Liver (tissue), 8 donors: ENCODE measurements at regions not wholly inside any gene's neighbourhood (a gene's known extent, or its start where the extent isn't known, plus 50 kb on each side); places are given as distances from the start of the nearest gene placed in this dataset.

Experiments
- DNase-seq: peaks from one replicate; pipeline ENCODE4 v3.0.0-alpha.2; 2017; ENCODE audit warnings: low spot score
- H3K27ac ChIP-seq, 2 donors: one replicate each; pipeline ENCODE4 v1.7.0; 2013; ENCODE audit warnings: inconsistent platforms in 2 of 2, low read length in 2 of 2, control low read depth in 1 of 2, low read depth in 1 of 2, mild to moderate bottlenecking in 1 of 2
- H3K27me3 ChIP-seq, 4 donors: one replicate each; pipeline versions ENCODE4 v1.6.1 to v1.7.0; 2013; ENCODE audit warnings: low read length in 3 of 4, inconsistent platforms in 1 of 4, mild to moderate bottlenecking in 1 of 4, moderate library complexity in 1 of 4; ENCODE audit not compliant: control insufficient read depth in 4 of 4, insufficient read depth in 4 of 4
- H3K36me3 ChIP-seq, 4 donors: one replicate each; pipeline versions ENCODE4 v1.6.1 to v1.7.0; 2013; ENCODE audit warnings: low read length in 3 of 4, mild to moderate bottlenecking in 3 of 4, low read depth in 1 of 4, moderate library complexity in 1 of 4; ENCODE audit not compliant: control insufficient read depth in 4 of 4, insufficient read depth in 3 of 4
- H3K4me1 ChIP-seq, 4 donors: one replicate each; pipeline versions ENCODE4 v1.6.1 to v1.7.0; 2013; ENCODE audit warnings: low read length in 3 of 4, mild to moderate bottlenecking in 3 of 4, moderate library complexity in 1 of 4; ENCODE audit not compliant: control insufficient read depth in 4 of 4, insufficient read depth in 4 of 4
- H3K4me3 ChIP-seq, 3 donors: one replicate each; pipeline versions ENCODE4 v1.6.1 to v1.7.0; 2013; ENCODE audit warnings: low read length in 3 of 3, control low read depth in 1 of 3, low read depth in 1 of 3, mild to moderate bottlenecking in 1 of 3
- H3K9ac ChIP-seq, 2 donors: one replicate each; pipeline ENCODE4 v1.7.0; 2013; ENCODE audit warnings: low read length in 2 of 2, mild to moderate bottlenecking in 2 of 2, moderate library complexity in 2 of 2, control low read depth in 1 of 2, low read depth in 1 of 2
- H3K9me3 ChIP-seq, 4 donors: one replicate each; pipeline versions ENCODE4 v1.6.1 to v1.7.0; 2013; ENCODE audit warnings: low read length in 3 of 4; ENCODE audit not compliant: control insufficient read depth in 4 of 4
- EGR1 ChIP-seq, 2 donors: IDR thresholded peaks; 2 replicates each; pipeline ENCODE4 v1.6.1; 2016 to 2018; ENCODE audit warnings: antibody characterized with exemption in 2 of 2, low read depth in 2 of 2
- FOXA1 ChIP-seq: IDR thresholded peaks from 2 replicates; pipeline ENCODE4 v1.6.1; 2016; ENCODE audit warnings: antibody characterized with exemption
- FOXA2 ChIP-seq: IDR thresholded peaks from 2 replicates; pipeline ENCODE4 v1.6.1; 2016; ENCODE audit warnings: antibody characterized with exemption
- HNF4A ChIP-seq, 2 donors: conservative IDR thresholded peaks; 2 replicates each; pipeline ENCODE4 v1.6.1; 2016; ENCODE audit warnings: antibody characterized with exemption in 2 of 2, mild to moderate bottlenecking in 2 of 2
- HNF4G ChIP-seq: IDR thresholded peaks from 2 replicates; pipeline ENCODE4 v1.6.1; 2016; ENCODE audit warnings: antibody characterized with exemption
- JUND ChIP-seq, 2 donors: IDR thresholded peaks; 2 replicates each; pipeline ENCODE4 v1.6.1; 2016; ENCODE audit warnings: antibody characterized with exemption in 2 of 2
- NR2F2 ChIP-seq: IDR thresholded peaks from 2 replicates; pipeline ENCODE4 v1.6.1; 2016; ENCODE audit warnings: antibody characterized with exemption
- RAD21 ChIP-seq, 2 donors: IDR thresholded peaks; 2 replicates each; pipeline ENCODE4 v1.6.1; 2016; ENCODE audit warnings: antibody characterized with exemption in 2 of 2, mild to moderate bottlenecking in 2 of 2
- SP1 ChIP-seq: IDR thresholded peaks from 2 replicates; pipeline ENCODE4 v1.6.1; 2018; ENCODE audit warnings: antibody characterized with exemption, mild to moderate bottlenecking
- TAF1 ChIP-seq: conservative IDR thresholded peaks from 2 replicates; pipeline ENCODE4 v1.6.1; 2016; ENCODE audit warnings: antibody characterized with exemption, mild to moderate bottlenecking
- WGBS: extraction: QIAGEN DNeasy Blood & Tissue Kit; methylation state at CpG from one replicate; pipeline ENCODE4 v1.1.7; 2013; 5-methylcytosine and 5-hydroxymethylcytosine counted together
- TF ChIP-seq, protein P1 (sequence below): IDR thresholded peaks from 2 replicates; pipeline ENCODE4 v1.6.1; 2016; ENCODE audit warnings: antibody characterized with exemption
- TF ChIP-seq, protein P2 (sequence below): IDR thresholded peaks from 2 replicates; pipeline ENCODE4 v1.6.1; 2016; ENCODE audit warnings: antibody characterized with exemption
- TF ChIP-seq, protein P3 (sequence below): fragments of 150-350 bp; IDR thresholded peaks from 2 replicates; pipeline ENCODE4 v1.5.1; 2017; ENCODE audit warnings: improper control_type of control experiment, low read depth, low read length; ENCODE audit not compliant: missing input control
- TF ChIP-seq, protein P4 (sequence below): IDR thresholded peaks from 2 replicates; pipeline ENCODE4 v1.6.1; 2016; ENCODE audit warnings: antibody characterized with exemption, mild to moderate bottlenecking
- donor health status: healthy.
- donor health status: healthy.
- donor health status: healthy.
- donor health status: healthy.
- donor health status: healthy.

DNA sequence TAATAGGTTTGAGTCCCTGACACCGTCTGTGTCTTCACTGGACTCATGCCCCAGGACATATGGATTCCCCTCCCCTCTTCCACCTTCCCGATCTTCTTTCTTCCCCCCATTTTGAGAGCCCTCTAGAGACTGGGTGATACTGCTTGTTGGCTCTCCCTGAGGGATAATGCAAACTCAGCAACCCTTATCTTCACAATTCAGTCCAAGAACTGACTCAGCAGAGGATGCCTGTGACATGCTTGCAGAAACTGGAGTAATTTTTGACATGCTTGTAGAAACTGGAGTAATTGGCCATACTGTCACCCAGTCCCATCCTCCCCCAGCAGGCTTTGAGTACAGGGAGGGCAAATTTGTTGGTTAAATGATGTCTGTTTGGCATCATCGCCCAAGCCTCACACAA is 127.6 kb upstream of the CTTNBP2NL start:
- Histone ChIP-seq H3K36me3 (no peaks in the 10 kb centered on the region), H3K4me3 (no peak overlapping the region), H3K9ac (no peak overlapping the region), H3K27ac (peak overlapping the region in 1 of 2 donors; percentile 28), H3K27me3 (no peaks in the 10 kb centered on the region), H3K4me1 (no peaks in the 10 kb centered on the region), H3K9me3 (no peaks in the 10 kb centered on the region)
- WGBS, result 68% methylated on average over 3 of the region's 3 CpGs
- TF ChIP-seq FOXA1 (no peak), FOXA2 (no peak)
- no peak for DNase-seq

DNA sequence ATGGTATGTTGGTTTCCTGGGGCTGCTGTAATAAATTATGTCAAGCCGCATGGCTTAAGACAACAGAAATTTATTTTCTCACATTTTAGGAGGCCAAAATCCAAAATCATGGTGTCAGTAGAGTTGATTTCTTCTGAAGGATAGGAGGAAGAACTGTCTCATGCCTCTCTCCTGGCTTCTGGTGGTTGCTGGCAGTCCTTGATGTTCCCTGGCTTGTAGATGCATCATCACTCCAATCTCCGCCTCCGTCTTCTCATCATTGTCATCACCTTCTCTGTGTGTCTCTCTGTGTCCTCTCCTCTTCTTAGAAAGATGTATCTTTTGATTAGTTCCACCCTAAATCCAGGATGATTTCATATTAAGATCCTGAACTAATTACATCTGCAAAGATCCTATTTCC is 124.7 kb upstream of the CTTNBP2NL start:
- Histone ChIP-seq H3K4me3 (no peak overlapping the region), H3K9ac (no peak overlapping the region), H3K4me1 (no peaks in the 10 kb centered on the region), H3K9me3 (peaks cover 0 to 4% (median 1%) of the 10 kb centered on the region in 4 donors), H3K27ac (no peak overlapping the region), H3K36me3 (no peaks in the 10 kb centered on the region), H3K27me3 (peaks cover 0 to 4% (median 0%) of the 10 kb centered on the region in 4 donors)
- DNase-seq, result no peak
- TF ChIP-seq JUND (IDR thresholded peaks at IDR 0.05) (no peak), RAD21 (IDR thresholded peaks at IDR 0.05) (no peak), FOXA2 (no peak), HNF4G (no peak), SP1 (no peak), HNF4A (conservative IDR thresholded peaks at IDR 0.05) (no peak), TAF1 (no peak)
- TF ChIP-seq, protein P1, sequence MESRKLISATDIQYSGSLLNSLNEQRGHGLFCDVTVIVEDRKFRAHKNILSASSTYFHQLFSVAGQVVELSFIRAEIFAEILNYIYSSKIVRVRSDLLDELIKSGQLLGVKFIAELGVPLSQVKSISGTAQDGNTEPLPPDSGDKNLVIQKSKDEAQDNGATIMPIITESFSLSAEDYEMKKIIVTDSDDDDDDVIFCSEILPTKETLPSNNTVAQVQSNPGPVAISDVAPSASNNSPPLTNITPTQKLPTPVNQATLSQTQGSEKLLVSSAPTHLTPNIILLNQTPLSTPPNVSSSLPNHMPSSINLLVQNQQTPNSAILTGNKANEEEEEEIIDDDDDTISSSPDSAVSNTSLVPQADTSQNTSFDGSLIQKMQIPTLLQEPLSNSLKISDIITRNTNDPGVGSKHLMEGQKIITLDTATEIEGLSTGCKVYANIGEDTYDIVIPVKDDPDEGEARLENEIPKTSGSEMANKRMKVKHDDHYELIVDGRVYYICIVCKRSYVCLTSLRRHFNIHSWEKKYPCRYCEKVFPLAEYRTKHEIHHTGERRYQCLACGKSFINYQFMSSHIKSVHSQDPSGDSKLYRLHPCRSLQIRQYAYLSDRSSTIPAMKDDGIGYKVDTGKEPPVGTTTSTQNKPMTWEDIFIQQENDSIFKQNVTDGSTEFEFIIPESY, result no peak
- WGBS, result 85% methylated on average over 3 of the region's 3 CpGs

DNA sequence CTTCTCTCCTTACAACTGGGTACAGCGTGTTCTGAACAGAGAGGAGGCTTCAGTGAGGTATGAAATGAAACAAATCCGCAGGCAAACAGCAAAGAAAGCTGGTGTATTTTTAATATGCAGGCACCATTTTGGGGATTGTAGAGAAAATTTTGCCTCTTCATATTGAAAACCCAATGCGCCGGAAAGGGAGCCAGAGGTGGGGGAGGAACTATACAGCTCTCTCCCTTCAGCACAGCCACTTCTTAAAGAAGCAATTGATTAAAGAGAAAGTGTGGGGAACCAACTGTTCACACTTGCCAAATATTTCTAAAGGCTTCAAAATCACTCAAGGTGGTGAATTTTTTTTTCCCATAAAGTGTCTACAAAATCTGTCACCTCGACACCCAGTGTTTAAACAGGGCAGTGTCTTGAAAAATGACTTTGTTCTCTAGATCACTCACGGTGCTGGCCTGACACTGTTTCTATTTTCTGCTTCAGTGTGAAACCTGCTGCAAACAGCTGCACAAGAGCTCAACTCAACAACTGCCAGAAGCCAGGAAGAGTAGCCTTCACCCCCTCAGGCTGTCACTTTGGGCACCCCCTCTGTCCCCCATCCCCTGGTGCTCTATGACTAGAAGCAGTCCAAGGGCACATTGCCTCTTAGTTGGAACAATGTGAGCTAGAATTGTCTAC is 123.8 kb upstream of the CTTNBP2NL start:
- Histone ChIP-seq H3K4me1 (no peaks in the 10 kb centered on the region), H3K27me3 (peaks cover 0 to 4% (median 0%) of the 10 kb centered on the region in 4 donors), H3K27ac (no peak overlapping the region), H3K9me3 (peaks cover 0 to 4% (median 1%) of the 10 kb centered on the region in 4 donors), H3K4me3 (no peak overlapping the region), H3K36me3 (no peaks in the 10 kb centered on the region), H3K9ac (no peak overlapping the region)
- no peak for DNase-seq
- TF ChIP-seq NR2F2 (no peak), EGR1 (IDR thresholded peaks at IDR 0.05; ENCODE audit: low read depth in 2 of 2) (no peak), RAD21 (IDR thresholded peaks at IDR 0.05) (no peak), HNF4A (conservative IDR thresholded peaks at IDR 0.05) (no peak), TAF1 (no peak), HNF4G (no peak), FOXA2 (no peak), JUND (IDR thresholded peaks at IDR 0.05) (no peak)
- TF ChIP-seq, protein P2, sequence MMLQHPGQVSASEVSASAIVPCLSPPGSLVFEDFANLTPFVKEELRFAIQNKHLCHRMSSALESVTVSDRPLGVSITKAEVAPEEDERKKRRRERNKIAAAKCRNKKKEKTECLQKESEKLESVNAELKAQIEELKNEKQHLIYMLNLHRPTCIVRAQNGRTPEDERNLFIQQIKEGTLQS, result no peak
- TF ChIP-seq, protein P1, result no peak
- TF ChIP-seq, protein P3, sequence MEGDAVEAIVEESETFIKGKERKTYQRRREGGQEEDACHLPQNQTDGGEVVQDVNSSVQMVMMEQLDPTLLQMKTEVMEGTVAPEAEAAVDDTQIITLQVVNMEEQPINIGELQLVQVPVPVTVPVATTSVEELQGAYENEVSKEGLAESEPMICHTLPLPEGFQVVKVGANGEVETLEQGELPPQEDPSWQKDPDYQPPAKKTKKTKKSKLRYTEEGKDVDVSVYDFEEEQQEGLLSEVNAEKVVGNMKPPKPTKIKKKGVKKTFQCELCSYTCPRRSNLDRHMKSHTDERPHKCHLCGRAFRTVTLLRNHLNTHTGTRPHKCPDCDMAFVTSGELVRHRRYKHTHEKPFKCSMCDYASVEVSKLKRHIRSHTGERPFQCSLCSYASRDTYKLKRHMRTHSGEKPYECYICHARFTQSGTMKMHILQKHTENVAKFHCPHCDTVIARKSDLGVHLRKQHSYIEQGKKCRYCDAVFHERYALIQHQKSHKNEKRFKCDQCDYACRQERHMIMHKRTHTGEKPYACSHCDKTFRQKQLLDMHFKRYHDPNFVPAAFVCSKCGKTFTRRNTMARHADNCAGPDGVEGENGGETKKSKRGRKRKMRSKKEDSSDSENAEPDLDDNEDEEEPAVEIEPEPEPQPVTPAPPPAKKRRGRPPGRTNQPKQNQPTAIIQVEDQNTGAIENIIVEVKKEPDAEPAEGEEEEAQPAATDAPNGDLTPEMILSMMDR, result no peak
- TF ChIP-seq, protein P4, sequence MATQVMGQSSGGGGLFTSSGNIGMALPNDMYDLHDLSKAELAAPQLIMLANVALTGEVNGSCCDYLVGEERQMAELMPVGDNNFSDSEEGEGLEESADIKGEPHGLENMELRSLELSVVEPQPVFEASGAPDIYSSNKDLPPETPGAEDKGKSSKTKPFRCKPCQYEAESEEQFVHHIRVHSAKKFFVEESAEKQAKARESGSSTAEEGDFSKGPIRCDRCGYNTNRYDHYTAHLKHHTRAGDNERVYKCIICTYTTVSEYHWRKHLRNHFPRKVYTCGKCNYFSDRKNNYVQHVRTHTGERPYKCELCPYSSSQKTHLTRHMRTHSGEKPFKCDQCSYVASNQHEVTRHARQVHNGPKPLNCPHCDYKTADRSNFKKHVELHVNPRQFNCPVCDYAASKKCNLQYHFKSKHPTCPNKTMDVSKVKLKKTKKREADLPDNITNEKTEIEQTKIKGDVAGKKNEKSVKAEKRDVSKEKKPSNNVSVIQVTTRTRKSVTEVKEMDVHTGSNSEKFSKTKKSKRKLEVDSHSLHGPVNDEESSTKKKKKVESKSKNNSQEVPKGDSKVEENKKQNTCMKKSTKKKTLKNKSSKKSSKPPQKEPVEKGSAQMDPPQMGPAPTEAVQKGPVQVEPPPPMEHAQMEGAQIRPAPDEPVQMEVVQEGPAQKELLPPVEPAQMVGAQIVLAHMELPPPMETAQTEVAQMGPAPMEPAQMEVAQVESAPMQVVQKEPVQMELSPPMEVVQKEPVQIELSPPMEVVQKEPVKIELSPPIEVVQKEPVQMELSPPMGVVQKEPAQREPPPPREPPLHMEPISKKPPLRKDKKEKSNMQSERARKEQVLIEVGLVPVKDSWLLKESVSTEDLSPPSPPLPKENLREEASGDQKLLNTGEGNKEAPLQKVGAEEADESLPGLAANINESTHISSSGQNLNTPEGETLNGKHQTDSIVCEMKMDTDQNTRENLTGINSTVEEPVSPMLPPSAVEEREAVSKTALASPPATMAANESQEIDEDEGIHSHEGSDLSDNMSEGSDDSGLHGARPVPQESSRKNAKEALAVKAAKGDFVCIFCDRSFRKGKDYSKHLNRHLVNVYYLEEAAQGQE, result no peak
- WGBS, result 61% methylated on average over 6 of the region's 6 CpGs
